ENCODE measurements at regions not wholly inside any gene's neighbourhood (a gene's known extent, or its start where the extent isn't known, plus 50 kb on each side); places are given as distances from the start of the nearest gene placed in this dataset.

GRCh38 chr14:29030970-29031369 lies 264.4 kb downstream of the FOXG1 start:
- TF ChIP-seq CTCF (IDR thresholded peaks at IDR 0.05) (no peak), POLR2A (IDR thresholded peaks at IDR 0.05) (no peak)
